ENCODE measurements at regions not wholly inside any gene's neighbourhood (a gene's known extent, or its start where the extent isn't known, plus 50 kb on each side); places are given as distances from the start of the nearest gene placed in this dataset.

GRCh38 chr15:47640079-47640478, 77.2 kb upstream of the SEMA6D start:
- no peak overlapping the region for H3K23ac ChIP-seq (ENCODE audit: low read depth, low read length)
- TF ChIP-seq MAZ (IDR thresholded peaks at IDR 0.05; ENCODE audit: borderline replicate concordance, low read depth, low read length), result no peak
- no peak for TF ChIP-seq CTCF (conservative IDR thresholded peaks at IDR 0.05; ENCODE audit: low read depth, low read length)
- no peak for TF ChIP-seq CEBPB (IDR thresholded peaks at IDR 0.05; ENCODE audit: low read depth, low read length)
- TF ChIP-seq BHLHE40 (IDR thresholded peaks at IDR 0.05; ENCODE audit: low read depth, low read length), result no peak
- no peak for TF ChIP-seq POLR2A (IDR thresholded peaks at IDR 0.05; ENCODE audit: low read depth, low read length)
- TF ChIP-seq NFE2L2 (IDR thresholded peaks at IDR 0.05; ENCODE audit: low read depth, low read length), result no peak
- no peak for TF ChIP-seq MAFK (IDR thresholded peaks at IDR 0.05; ENCODE audit: low read depth, low read length)
- TF ChIP-seq RCOR1 (IDR thresholded peaks at IDR 0.05; ENCODE audit: insufficient replicate concordance, low read length), result no peak
- no peak for TF ChIP-seq RAD21 (IDR thresholded peaks at IDR 0.05; ENCODE audit: low read length)
- no peak for TF ChIP-seq FOS (IDR thresholded peaks at IDR 0.05; ENCODE audit: low read depth, low read length)
- ChIA-PET CTCF (no interaction called here), POLR2A (ENCODE audit: unreplicated experiment) (no interaction called here)
- no peaks in the 10 kb centered on the region for H3K9me3 ChIP-seq (ENCODE audit: control insufficient read depth, insufficient read depth, low read length)
- H2AK5ac ChIP-seq (ENCODE audit: low read depth, low read length), result no peak overlapping the region
- H3K9ac ChIP-seq (ENCODE audit: low read depth, low read length), result no peak overlapping the region
- H2BK15ac ChIP-seq (ENCODE audit: low read depth, low read length), result no peak overlapping the region
- ATAC-seq (ENCODE audit: low read depth) (no peak), DNase-seq (no peak)
- H3K4ac ChIP-seq (ENCODE audit: low read depth, low read length), result no peak overlapping the region
- H2AK9ac ChIP-seq (replicated peaks; ENCODE audit: low read depth, low read length, poor library complexity), result no peak overlapping the region
- no peaks in the 10 kb centered on the region for H3K79me1 ChIP-seq (ENCODE audit: low read depth in 1 of 2, low read length in 2 of 2)
- no peaks in the 10 kb centered on the region for H3K36me3 ChIP-seq (ENCODE audit: control insufficient read depth, insufficient read depth, low read length)
- no peaks in the 10 kb centered on the region for H4K20me1 ChIP-seq (ENCODE audit: insufficient read depth, low read length)
- intact Hi-C loops (cut with micrococcal nuclease) (no loop called here), in situ Hi-C loops (cut with MboI; ENCODE audit: low sequenced_read_pairs) (no loop called here), dilution Hi-C loops (cut with HindIII; ENCODE audit: low sequenced_read_pairs, unreplicated experiment) (no loop called here)
- H4K91ac ChIP-seq (ENCODE audit: insufficient read depth, low read depth, low read length), result no peak overlapping the region
- no peak overlapping the region for H3K4me3 ChIP-seq (ENCODE audit: insufficient read depth, low read depth, low read length)
- H3K56ac ChIP-seq (ENCODE audit: extremely low read depth, insufficient read depth, low read length), result no peak overlapping the region
- H3K4me2 ChIP-seq (ENCODE audit: low read depth, low read length), result no peak overlapping the region
- no peak overlapping the region for H3K27ac ChIP-seq (ENCODE audit: insufficient read depth, low read length)
- no peak overlapping the region for H2BK20ac ChIP-seq (ENCODE audit: low read depth, low read length)
- H3K14ac ChIP-seq (replicated peaks; ENCODE audit: low read depth, low read length), result no peak overlapping the region
- WGBS, 2 experiments (ENCODE audit: extremely low coverage in 2 of 2, insufficient read length in 1 of 2), result 100% methylated on average over 1 of the region's 5 CpGs; no CpG with 5 or more reads in 1 of the 2 experiments
- no peak overlapping the region for H4K5ac ChIP-seq (ENCODE audit: low read depth, low read length)
- H3K27me3 ChIP-seq (ENCODE audit: control insufficient read depth, insufficient read depth, low read length), result no peaks in the 10 kb centered on the region; the same call in 1 of the 2 replicates
- no peaks in the 10 kb centered on the region for H3K9me1 ChIP-seq (ENCODE audit: insufficient read depth, low read length)
- no peaks in the 10 kb centered on the region for H3K4me1 ChIP-seq (ENCODE audit: control insufficient read depth, insufficient read depth, low read length)
- H4K8ac ChIP-seq (ENCODE audit: low read depth in 2 of 2, low read length in 2 of 2), result no peak overlapping the region
- BruUV-seq (replicated peaks), result no TSS peak
- H3K18ac ChIP-seq (ENCODE audit: low read depth, low read length), result no peak overlapping the region
- no peak overlapping the region for H2BK5ac ChIP-seq (ENCODE audit: low read depth, low read length, poor library complexity, severe bottlenecking)
- H2BK120ac ChIP-seq (ENCODE audit: low read depth, low read length), result no peak overlapping the region
- no peak overlapping the region for H2AFZ ChIP-seq (replicated peaks; ENCODE audit: low read length, poor library complexity)

Data from IMR-90 (cell line).